ENCODE measurements at regions not wholly inside any gene's neighbourhood (a gene's known extent, or its start where the extent isn't known, plus 50 kb on each side); places are given as distances from the start of the nearest gene placed in this dataset.
"Not testable (repeated sequence)": the region's sequence is repeated elsewhere in the genome, so short reads cannot be mapped to it uniquely, and the experiment has no call there.

GRCh38 chr11:126136507-126136906 is 73.8 kb upstream of the CDON start:
- H3K4me3 ChIP-seq (ENCODE audit: low read depth, low read length), result no peak overlapping the region
- no peak for DNase-seq (ENCODE audit: low read depth)
- TF ChIP-seq CTCF (IDR thresholded peaks at IDR 0.05; ENCODE audit: low read depth, low read length) (no peak), MAX (IDR thresholded peaks at IDR 0.05; ENCODE audit: low read depth, low read length) (no peak)

- TF ChIP-seq CTCF (IDR thresholded peaks at IDR 0.05; ENCODE audit: low read depth, low read length), result no peak
- TF ChIP-seq MAX (IDR thresholded peaks at IDR 0.05; ENCODE audit: low read depth, low read length), result no peak
- TF ChIP-seq MYC (IDR thresholded peaks at IDR 0.05; ENCODE audit: low read depth, low read length), result no peak
- TF ChIP-seq POLR2A (IDR thresholded peaks at IDR 0.05; ENCODE audit: extremely low read depth, insufficient read length), result no peak
- H3K4me3 ChIP-seq (ENCODE audit: low read depth, low read length), result no peak overlapping the region
- DNase-seq (ENCODE audit: low read depth), result no peak
Measured at GRCh38 chr11:126135235-126136176, 72.8 kb upstream of the CDON start.

GRCh38 chr11:126134461-126135155 is 71.9 kb upstream of the CDON start:
- DNase-seq (ENCODE audit: low read depth), result no peak
- no peak overlapping the region for H3K4me3 ChIP-seq (ENCODE audit: low read depth, low read length)
- no peak for TF ChIP-seq MAX (IDR thresholded peaks at IDR 0.05; ENCODE audit: low read depth, low read length)
- no peak for TF ChIP-seq POLR2A (IDR thresholded peaks at IDR 0.05; ENCODE audit: extremely low read depth, insufficient read length)
- no peak for TF ChIP-seq MYC (IDR thresholded peaks at IDR 0.05; ENCODE audit: low read depth, low read length)

- DNase-seq (ENCODE audit: low read depth), result no peak
- H3K4me3 ChIP-seq (ENCODE audit: low read depth, low read length), result no peak overlapping the region
- TF ChIP-seq POLR2A (IDR thresholded peaks at IDR 0.05; ENCODE audit: extremely low read depth, insufficient read length), result no peak
- no peak for TF ChIP-seq MYC (IDR thresholded peaks at IDR 0.05; ENCODE audit: low read depth, low read length)
- no peak for TF ChIP-seq MAX (IDR thresholded peaks at IDR 0.05; ENCODE audit: low read depth, low read length)
- TF ChIP-seq CTCF (IDR thresholded peaks at IDR 0.05; ENCODE audit: low read depth, low read length), result no peak
Measured at GRCh38 chr11:126133901-126134300, 71.2 kb upstream of the CDON start.

- TF ChIP-seq CTCF (IDR thresholded peaks at IDR 0.05; ENCODE audit: low read depth, low read length) (no peak), MYC (IDR thresholded peaks at IDR 0.05; ENCODE audit: low read depth, low read length) (no peak), MAX (IDR thresholded peaks at IDR 0.05; ENCODE audit: low read depth, low read length) (no peak), POLR2A (IDR thresholded peaks at IDR 0.05; ENCODE audit: extremely low read depth, insufficient read length) (no peak)
- H3K4me3 ChIP-seq (ENCODE audit: low read depth, low read length), result no peak overlapping the region
- no peak for DNase-seq (ENCODE audit: low read depth)
Measured at GRCh38 chr11:126132319-126132718, 69.7 kb upstream of the CDON start.

GRCh38 chr11:126130781-126131180 is 68.1 kb upstream of the CDON start:
- DNase-seq (ENCODE audit: low read depth); H3K4me3 ChIP-seq (ENCODE audit: low read depth, low read length): not testable (repeated sequence)
